Hematopoietic multipotent progenitor cell treated with erythropoietin and hydrocortisone succinate and interleukin-3 and kit ligand, for 8 days (in vitro differentiated cells): ENCODE measurements at regions not wholly inside any gene's neighbourhood (a gene's known extent, or its start where the extent isn't known, plus 50 kb on each side); places are given as distances from the start of the nearest gene placed in this dataset.

Experiments used
- DNase-seq: peaks from one replicate; pipeline ENCODE4 v3.0.0-alpha.2; 2015

DNA sequence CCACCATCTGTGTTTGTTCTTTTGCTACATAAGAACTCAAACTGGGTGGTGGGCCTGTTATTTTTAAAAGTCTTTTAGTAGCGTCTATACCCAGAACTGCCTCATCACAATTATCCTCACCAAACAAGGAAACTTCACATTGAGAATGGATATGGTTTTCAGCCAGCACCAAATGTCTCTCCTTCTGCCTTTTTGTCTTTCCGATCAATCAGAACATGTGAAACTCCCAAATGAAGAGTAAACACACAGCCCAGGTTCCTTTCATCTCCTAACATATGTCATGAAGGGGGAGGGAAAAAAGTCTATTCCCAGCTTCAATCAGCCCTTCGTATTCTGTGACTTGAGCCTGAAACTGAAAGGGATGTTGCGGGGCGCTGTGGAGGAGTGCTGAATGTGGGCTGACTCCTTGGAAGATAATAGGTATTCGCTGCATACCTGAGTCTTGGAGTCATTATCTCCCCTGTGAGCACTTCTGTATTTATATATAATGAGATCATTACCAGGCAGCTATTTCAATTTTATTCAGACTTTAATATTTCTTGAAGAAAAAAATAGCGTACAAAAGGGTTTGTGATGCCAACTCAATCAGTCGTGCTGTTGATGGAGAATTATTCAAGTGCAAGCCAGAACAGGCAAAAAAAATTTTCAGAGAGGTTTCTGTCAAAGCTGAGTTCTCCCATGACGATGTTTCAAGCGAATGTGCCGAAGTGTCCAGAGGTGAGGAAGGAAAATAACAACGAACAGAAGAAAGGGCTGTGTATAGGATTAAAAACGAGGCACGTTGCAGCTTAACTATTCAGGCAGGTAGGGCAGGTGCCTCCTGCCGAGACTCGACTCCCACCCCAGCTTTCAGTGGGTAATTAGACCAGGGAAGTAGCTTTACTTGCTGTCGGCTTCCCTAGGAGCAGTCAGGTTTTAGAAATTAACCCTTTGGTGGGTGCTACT lies 163.9 kb upstream of the NOCT start:
- no peak for DNase-seq

DNA sequence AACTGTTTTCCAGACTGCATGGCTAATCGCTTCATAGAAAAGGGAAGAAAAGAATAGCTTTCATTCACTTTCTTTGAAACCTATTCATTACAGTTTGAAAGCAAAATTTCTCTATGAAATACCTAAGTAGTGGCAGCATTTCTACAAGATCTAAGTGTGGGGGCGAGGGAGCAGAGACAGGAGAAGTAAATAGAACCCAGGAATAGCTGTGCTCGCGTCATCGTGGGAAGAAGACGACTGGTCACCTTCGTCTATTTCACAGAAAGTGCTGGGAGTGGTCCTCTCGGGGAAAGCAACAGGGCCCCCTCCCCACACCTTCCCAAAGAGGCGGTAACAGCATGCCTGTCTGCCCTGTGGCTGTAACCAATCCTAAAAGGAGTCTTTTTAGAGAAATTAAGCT lies 169.9 kb upstream of the NOCT start:
- no peak for DNase-seq

DNA sequence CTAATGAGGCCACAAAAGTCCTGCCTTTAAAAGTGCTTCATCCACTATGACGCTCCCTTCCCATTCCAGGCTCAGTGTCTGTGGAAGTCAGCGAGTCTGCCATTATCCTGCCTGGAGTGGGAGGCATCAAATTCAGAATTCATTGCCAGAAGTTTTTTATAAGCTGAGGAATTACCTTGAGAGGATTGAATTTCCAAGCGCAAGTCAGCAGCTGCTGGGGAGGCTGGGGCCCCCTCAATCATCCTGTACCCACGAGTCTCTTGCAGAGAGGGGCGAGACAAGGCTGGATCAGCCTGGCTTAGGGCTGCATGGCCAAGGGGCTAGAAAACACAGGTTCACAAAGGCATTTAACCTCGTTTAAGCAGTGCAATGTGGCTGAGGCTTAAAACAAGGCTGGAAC lies 170.5 kb upstream of the NOCT start:
- DNase-seq: no peak

DNA sequence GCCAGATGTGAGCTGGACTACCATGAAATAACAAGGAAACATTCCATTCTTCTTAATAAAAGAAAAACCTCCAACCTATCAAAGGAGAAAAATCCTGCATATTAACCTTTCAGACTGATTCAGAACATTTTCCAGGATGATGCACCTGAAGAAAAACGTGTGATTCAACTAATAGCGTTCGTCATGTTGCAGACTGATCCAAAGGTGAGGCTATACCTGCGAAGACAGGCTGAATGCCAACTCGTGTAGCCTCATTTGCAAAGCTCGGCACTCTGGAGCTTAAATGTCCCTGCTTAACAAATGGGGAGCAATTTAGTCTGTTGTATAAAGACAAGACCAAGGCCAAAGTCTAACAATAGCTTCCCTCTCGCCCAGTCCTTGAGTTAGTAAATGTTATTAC lies 172.0 kb upstream of the NOCT start:
- no peak for DNase-seq

DNA sequence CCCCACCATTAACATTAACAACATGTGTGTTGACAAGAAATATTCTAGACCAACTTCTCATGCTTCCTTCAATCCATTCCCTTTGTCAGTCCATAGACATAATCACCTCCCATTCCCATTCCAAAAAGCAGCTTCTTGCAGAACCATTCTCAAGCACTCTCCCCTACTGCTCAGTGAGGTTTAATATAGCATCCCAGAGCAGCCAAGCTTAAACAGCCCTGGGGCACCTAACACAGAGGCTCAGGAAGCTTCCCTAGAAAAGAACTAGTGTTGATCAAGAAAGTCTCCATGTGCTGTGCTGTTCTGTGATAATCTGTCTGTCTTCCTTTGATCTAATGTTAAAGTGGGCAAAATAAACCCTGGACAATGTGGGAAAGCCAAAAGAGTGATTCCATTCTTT lies 174.2 kb upstream of the NOCT start:
- DNase-seq: no peak

DNA sequence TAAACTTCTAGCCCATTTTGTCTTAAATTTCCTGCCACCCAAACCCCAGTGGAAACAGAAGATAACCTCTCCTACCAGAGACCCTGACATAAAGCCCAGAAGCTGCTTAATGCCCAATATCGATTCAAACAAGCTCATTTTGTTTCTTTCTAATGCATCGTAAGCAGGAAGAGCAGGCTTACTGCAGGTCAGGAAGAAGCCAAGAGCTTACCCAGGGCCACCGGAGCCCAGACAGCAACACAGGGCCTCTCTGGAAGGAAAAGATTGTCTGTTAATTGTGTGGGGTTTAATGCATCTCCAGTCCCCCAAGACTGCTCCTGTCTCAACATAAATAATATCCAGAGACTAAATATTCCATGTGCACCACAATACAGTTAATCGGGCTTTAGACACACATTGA lies 177.3 kb upstream of the NOCT start:
- DNase-seq: no peak

DNA sequence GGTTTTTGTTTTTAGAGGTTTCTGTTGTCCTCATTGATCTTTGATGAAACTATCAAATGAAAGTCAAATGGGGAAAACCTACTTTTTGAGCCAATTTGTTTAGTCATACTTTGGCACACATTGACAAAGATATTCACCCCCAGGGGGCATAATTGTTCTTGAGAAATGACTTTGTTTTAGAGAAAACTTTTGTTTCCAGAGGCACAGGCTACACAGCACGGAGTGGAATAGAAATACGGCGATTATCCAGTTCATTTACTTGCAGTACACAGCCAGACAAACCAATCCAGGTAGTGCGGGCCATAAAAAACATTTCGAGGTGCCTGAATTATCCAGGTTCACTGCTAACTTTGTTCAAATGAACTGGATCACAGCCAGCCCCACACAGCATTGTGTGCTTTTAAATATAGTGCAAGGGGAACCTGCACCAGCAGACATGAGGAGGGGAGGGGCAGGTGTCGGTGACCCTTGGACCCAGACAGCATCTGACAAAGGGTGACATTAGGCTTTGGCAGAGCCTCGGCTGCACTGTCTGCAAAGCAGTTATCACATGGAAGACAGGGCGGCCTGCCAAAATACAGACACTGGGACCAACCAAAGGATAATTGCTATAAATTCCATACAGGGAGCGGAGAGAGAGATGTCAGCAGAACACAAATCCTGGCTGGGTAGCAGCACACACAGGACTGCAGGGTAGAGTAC lies 179.6 kb upstream of the NOCT start:
- peak; percentile 34 for DNase-seq

DNA sequence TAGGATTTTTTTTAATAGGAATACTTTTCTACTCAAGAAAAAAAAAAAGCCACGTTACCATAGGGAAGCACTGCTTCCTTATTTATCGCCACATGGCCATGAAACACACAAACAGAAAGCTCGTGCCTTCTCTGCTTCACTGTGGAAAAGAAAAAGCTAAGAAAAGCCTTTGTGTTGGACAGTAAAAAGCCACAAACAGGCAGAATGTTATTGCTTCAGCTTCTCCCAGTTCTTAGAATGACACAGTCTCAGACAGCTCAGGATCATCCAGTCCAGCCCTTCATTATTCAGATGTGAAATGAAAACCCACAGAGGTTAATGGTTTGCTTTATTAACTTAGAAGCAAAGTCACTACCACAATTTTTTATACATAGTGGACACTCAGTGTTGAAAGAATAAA lies 181.6 kb upstream of the NOCT start:
- DNase-seq: no peak

DNA sequence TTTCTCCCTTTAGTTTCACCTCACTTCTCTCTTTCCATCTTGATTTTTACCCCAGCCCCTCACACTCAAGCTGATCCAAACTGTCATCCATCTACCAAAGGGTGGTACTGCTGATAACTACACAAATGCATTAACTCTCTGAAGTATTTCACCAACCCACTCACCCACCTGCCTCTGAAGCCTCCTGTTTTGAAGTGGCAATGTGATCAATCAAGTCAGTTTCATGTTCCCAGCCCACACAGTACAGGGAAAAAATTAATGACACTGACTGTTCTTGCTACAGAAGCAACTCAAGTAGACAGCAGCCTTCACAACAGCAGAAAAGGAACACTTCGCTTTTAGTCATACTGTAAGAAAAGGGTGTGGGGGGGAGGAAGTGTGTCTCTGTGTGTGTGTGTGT lies 183.0 kb upstream of the NOCT start:
- DNase-seq: no peak

DNA sequence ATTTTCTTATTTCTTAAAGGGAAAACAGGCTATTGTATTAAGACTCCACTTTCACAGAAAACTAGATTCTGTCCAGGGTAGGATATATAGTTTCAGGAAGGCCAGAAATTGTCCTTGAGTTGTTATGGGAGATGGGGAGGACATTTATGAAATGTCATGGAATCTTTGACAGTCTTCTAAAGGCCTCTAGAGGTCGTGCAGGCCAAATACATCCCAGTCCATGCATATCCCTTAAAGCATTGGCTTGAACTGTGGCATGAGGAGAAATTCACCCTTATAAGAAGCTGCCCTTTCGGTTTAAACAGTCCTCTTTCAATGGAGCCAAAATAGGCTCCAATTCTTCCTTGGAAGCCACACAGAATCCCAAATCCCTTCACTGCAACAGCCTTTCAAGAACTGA lies 183.6 kb upstream of the NOCT start:
- DNase-seq: no peak

DNA sequence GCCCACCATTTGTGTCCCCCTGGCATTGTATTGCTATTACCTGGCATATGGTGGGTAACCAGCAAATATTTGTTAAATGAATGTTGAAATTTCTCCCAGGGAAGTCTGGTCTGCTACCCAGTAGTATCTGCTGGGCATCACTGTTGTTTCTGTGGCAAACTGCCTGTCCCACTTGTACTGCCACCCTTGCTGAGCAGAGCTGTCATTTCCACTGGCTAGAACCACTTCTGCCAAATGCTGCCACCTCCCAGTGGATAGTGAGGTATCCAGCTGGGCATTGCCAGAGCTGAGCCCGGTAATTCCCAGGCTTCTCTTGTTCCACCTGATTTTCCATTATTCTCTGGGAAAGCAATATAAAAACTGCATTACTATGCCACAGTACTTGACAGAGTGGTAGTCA lies 186.7 kb upstream of the NOCT start:
- DNase-seq: no peak

DNA sequence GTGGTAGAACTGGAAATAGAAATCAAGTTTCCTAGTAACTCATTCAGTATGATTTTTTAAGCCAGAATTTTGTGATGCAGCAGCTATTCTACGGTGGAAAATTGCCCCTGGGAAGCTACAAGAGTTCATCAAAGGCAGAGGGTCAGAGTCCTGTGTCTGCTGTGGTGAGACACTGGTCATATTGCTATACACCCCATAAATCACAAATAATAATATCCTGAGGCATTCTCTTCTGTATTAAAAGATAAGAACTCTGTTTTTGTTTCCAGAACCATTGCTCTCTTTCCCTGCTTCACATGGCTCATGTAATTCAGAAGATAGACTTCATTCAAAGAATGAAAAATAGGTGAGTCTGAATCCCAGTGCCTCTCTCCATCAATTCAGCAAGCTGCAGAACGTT lies 188.8 kb upstream of the NOCT start:
- DNase-seq: no peak

DNA sequence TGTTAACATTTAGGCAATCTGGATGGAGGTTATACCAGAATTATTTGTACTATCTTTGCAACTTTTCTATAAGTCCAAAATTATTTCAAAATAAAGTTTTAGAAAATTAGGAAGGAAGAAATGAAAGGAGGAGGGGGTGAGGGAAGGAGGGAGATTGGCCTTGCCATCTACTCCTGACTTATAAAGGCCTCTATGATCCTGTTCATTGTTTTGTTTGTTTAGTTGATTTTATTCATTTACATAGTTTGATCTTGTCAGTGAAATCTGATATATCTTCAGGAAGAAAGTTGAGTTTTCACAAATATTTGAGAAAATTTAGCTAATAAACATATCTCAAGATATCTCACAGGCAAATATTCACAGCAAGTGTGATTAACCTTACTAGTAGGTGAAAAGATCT lies 189.3 kb upstream of the NOCT start:
- DNase-seq: no peak

DNA sequence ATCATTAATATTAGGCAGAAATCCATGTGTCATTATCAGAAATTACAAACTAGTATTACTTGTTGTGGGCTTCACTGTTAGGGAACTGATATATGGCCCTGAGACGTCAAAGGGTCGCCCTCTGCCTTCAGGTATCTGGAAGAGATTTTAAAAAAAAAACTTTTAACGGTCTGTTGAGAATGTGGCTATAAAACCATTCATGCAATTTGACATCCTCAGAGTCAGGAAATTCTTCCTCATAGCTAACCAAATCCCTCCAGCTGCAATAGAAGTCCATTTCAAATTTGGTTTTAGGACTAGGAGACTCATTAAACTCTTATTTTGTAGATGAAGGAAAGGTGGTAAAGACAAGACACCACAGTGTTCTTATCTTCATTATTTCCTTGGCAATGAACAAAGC lies 194.2 kb upstream of the NOCT start:
- no peak for DNase-seq

DNA sequence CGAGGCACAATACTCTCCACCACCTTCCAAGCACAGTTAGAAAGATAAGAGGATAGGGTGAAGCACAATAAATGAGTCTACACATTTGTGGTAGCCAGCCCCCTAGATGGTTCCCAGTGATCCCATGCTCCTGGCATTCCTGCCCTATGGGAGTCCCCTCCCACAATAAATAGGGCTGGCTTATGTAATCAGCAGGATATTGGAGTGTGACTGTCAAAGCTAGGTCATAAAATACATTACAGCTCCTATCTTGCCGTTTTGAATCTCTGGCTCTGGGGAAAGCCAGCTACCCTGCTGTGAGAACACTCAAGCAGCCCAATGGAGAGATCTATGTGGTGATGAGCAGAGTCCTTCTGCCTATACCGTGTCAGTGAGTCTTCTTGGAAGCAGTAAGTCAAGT lies 198.7 kb upstream of the NOCT start:
- no peak for DNase-seq

DNA sequence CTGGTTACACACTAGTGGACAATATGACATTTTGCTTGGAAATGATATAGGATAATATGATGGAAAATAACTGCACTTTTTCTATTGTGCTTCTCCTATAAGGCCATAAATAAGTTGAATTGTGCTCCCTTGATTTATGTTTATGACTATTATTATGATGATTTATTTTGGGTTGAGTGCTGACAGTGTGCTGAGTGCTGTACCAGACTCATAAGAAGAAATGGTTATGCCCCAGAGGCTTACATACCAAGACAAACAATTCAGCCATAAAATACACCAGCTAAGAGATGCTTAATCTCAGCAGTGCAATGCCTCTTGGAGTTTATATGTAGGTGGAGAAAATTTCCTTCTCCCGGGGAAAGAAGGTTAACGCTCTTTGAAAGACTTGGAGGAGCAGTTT lies 199.8 kb upstream of the NOCT start:
- DNase-seq: no peak

DNA sequence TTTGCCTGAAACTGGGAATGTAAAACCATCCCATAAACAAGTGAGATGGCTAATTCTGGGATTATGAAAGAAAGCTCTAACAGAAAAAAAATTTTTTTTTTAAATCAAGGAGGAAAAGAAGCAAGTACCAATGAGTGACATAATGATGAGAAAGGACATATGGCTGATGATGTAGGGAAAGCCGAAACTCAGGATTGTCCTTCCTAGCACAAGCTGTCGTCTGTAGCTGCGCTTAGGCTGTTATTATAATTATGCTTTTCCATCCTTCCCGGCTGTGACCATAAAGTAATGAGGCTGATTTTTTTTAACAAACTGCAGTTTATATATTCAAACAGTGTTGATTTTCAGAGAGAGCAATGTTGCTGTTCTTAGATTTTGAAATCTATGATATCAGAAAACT lies 209.8 kb upstream of the NOCT start:
- no peak for DNase-seq

DNA sequence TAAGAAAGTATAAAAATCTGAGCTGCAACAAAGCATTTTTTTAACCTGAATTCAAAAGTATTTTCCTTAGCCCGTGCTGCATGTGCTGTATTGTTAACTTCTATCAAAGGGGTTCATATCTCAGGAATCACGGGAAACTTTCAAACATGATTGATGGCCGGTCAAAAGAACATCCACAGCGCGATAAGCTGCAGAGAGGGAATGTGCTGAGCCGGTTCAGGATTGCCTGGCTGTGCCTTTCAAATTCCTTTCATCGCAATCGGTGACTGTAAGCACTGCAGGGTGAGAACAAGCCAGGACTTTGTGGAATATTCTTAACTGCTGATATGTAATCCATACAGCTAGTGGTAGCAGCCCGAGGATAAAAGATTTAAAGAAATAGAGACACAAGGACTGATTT lies 210.9 kb upstream of the NOCT start:
- no peak for DNase-seq

DNA sequence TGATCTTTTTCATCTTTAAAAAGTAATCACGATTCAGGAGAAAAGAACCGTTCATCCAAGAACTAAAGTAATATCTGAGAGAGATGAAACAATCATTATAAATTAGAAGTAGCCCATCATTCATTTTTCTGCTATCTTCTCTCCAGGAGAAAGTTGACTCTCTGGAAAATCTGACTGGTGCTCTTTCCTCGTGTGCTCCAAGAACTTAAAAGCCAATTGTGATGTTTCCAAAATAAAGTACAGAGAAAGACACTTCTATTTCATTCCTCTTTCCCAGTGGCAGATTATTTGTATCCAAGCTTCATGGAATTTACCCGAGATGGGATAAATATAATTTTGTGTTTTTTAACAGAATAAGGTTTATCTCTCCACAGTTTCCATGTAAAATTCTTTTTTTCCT lies 212.5 kb upstream of the NOCT start:
- no peak for DNase-seq

DNA sequence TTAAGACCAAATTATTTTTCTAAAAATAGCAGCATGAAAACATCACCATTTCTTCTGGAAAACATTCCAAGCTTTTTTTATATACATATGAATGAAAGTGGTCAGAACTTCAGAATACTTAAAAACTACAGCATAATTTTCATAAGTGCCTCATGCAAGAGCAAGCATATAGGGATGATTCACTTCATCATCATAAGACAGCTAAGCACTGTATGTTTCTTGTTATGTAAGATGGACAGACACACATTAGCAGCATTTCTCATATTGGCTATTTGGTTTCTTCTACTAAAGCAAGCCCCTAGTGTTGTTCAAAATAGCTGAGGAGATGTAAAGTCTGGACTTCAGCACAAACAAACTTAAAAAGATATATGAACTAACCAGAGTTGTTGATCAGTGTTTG lies 213.1 kb upstream of the NOCT start:
- DNase-seq: no peak

DNA sequence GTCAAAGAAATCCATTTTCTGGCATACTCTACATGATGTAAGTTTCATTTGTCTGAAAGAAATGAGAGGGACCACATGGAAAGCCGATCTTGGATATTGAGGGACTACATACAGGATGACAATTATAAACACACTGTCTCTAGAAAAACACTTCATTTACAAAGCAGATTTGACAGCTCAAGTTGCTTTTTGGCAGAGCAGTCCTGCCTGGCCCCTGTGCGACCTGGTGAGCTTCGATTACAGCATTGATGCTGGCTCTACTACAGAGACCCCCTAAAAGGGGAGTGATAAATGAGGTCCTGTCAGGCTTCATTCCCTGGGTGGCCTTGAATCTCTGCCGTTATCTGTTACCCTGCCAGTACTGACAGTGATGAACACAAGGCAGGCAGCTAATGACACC lies 215.2 kb upstream of the NOCT start:
- no peak for DNase-seq

DNA sequence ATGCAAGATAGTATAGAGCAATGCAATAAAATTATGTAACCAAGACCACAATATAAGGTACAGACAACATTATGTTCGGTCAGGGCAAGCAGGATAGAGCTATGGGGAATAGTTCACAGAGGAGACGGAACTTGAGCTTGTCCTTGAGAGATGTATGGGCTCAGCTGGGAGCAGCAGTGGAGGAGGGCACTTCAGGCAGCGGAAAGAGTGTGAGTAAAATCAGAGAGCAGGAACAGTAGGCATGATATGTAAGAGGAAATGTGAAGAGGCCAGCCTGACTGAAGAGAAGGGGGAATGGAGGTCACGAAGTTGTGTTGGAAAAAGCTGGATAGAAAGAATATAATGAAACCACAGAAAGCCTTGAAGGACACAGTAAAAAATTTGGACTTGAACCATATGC lies 217.2 kb upstream of the NOCT start:
- DNase-seq: no peak

DNA sequence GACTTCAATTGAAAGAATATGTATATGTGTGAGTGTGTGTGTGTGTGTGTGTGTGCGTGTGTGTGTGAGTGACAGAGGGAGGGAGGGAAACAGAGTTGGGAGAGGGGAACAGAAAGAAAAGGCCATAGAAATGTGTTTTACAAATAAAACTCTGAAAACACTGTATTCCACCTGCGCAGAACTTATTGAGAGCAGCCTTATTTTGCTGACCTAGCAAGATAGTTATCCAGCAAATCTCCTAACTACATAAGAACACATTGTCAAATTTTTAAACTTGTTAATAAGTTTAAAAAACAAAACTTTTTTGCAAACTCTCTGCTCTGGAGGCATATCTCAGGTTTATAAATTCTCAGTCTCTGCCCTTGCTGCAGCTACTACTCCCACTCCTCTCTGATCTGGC lies 217.9 kb upstream of the NOCT start:
- no peak for DNase-seq

DNA sequence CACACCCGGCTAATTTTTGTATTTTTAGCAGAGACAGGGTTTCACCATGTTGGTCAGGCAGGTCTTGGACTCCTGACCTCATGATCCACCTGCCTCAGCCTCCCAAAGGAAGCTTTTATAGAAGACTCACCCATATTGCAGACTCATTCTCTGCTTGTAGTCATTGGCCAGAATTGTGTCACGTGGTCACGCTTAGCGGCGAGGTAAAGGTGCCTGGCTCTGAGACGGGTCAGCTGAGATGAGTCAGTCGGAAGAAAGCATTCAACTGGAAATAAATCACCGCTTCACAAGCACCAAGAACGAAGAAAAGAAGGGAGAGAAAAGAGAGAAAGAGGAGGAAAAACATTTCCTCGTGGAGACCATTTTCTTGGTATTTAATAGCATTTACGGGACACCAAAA lies 218.8 kb upstream of the NOCT start:
- DNase-seq: no peak
